ENCODE measurements at regions not wholly inside any gene's neighbourhood (a gene's known extent, or its start where the extent isn't known, plus 50 kb on each side); places are given as distances from the start of the nearest gene placed in this dataset.

- TF ChIP-seq CTCF (IDR thresholded peaks at IDR 0.05; ENCODE audit: low read length) (no peak), EZH2 (IDR thresholded peaks at IDR 0.05; ENCODE audit: borderline replicate concordance, low read length) (no peak)
Measured at GRCh38 chr10:78843495-78843894, 225.3 kb upstream of the ZMIZ1 start.
